ENCODE measurements at regions not wholly inside any gene's neighbourhood (a gene's known extent, or its start where the extent isn't known, plus 50 kb on each side); places are given as distances from the start of the nearest gene placed in this dataset.

DNA sequence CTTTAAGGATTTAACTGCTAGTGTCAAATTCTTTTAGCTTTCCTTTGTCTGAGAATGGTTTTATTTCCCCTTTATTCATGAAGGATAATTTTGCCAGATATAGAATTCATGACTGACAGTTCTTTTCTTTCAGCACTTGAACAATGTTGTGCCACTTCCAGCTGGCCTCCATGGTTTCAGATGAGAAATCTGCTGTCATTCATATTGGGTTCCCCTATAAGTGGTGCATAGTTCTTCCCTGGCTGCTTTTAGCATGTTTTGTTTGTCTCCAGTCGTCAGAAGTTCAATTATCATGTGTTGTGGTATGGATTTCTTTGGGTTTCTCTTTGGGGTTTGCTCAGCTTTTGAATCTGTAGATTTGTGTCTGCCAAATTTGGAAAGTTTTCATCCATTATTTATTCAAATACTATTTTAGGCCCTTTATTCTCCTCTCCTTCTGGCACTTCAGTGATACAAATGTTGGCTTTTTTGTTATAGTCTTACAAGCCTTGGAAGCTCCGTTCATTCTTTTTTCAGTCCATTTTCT, 76.3 kb upstream of the TGM3 start:
- Histone ChIP-seq H3K36me3 (ENCODE audit: insufficient read depth, low read length) (no peaks in the 10 kb centered on the region; the same call in 1 of the 2 replicates), H3K79me2 (ENCODE audit: insufficient read depth, low read length) (no peaks in the 10 kb centered on the region), H3K9me3 (ENCODE audit: low read length) (0 out of 2 replicates have a peak, but pooled peaks cover 3% of the 10 kb centered on the region), H3K4me2 (ENCODE audit: low read length) (no peak overlapping the region), H3K9ac (ENCODE audit: low read length) (no peak overlapping the region), H2AFZ (ENCODE audit: low read length) (no peak overlapping the region), H3K27ac (ENCODE audit: low read depth, low read length, poor library complexity, severe bottlenecking) (no peak overlapping the region), H3F3A (ENCODE audit: insufficient read depth, low read length) (no peaks in the 10 kb centered on the region), H3K4me1 (ENCODE audit: insufficient read depth, low read length, severe bottlenecking) (no peaks in the 10 kb centered on the region), H3K4me3 (ENCODE audit: low read depth, low read length, poor library complexity, severe bottlenecking) (no peak overlapping the region), H3K9me2 (ENCODE audit: low read depth, low read length) (no peaks in the 10 kb centered on the region), H3K27me3 (ENCODE audit: insufficient read depth, low read length) (no peaks in the 10 kb centered on the region), H4K20me1 (ENCODE audit: insufficient read depth, low read length) (no peaks in the 10 kb centered on the region)
- no peak for TF ChIP-seq EZH2 (IDR thresholded peaks at IDR 0.05; ENCODE audit: borderline replicate concordance, low read length)
- TF ChIP-seq CTCF (IDR thresholded peaks at IDR 0.05; ENCODE audit: low read length): no peak

DNA sequence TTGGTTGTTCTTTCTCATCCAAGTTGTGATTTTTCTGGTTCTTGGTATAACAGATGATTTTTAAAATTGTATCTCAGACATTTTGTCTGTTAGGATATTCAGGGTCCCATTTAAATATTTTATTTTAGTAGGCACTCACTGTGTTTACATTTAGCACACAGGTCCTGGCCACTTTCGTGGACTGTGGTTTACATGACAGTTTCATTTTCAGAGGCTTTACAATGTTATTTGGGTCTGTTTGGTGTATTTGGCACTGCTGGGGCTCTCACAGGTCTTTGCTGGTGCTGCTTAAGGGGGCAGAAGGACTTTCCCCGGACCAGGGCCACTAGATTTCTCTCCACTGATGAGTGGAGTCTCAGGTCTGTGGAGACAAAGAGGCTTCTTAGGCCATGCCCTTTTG, 75.5 kb upstream of the TGM3 start:
- Histone ChIP-seq H3K9me3 (ENCODE audit: low read length) (0 out of 2 replicates have a peak, but pooled peaks cover 3% of the 10 kb centered on the region), H3F3A (ENCODE audit: insufficient read depth, low read length) (no peaks in the 10 kb centered on the region), H3K4me2 (ENCODE audit: low read length) (no peak overlapping the region), H3K9ac (ENCODE audit: low read length) (no peak overlapping the region), H3K4me1 (ENCODE audit: insufficient read depth, low read length, severe bottlenecking) (no peaks in the 10 kb centered on the region), H2AFZ (ENCODE audit: low read length) (no peak overlapping the region), H3K36me3 (ENCODE audit: insufficient read depth, low read length) (no peaks in the 10 kb centered on the region; the same call in 1 of the 2 replicates), H4K20me1 (ENCODE audit: insufficient read depth, low read length) (no peaks in the 10 kb centered on the region), H3K79me2 (ENCODE audit: insufficient read depth, low read length) (no peaks in the 10 kb centered on the region), H3K9me2 (ENCODE audit: low read depth, low read length) (no peaks in the 10 kb centered on the region), H3K27ac (ENCODE audit: low read depth, low read length, poor library complexity, severe bottlenecking) (no peak overlapping the region), H3K4me3 (ENCODE audit: low read depth, low read length, poor library complexity, severe bottlenecking) (no peak overlapping the region), H3K27me3 (ENCODE audit: insufficient read depth, low read length) (no peaks in the 10 kb centered on the region)
- TF ChIP-seq EZH2 (IDR thresholded peaks at IDR 0.05; ENCODE audit: borderline replicate concordance, low read length) (no peak), CTCF (IDR thresholded peaks at IDR 0.05; ENCODE audit: low read length) (no peak)

DNA sequence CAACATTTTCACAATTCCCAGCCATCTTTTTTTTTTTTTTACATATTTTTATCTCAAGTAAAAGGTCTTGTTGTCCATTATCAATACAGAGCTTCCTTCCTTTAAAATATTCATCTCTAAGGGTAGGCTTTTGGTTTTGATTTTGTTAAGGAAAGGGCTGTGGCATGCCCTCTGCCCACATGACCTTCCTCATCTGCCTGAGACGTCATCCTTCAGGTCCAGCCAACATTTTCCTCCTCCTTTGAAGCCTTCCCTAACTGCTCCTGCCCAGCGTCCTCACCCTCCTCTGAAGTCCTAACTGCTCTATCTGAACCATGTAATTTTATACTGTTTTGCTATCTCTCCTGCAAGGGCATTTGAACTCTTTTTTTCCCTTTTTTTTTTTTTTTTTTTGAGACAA, 73.9 kb upstream of the TGM3 start:
- Histone ChIP-seq H3K4me1 (ENCODE audit: insufficient read depth, low read length, severe bottlenecking) (no peaks in the 10 kb centered on the region), H3K27ac (ENCODE audit: low read depth, low read length, poor library complexity, severe bottlenecking) (no peak overlapping the region), H2AFZ (ENCODE audit: low read length) (no peak overlapping the region), H3K36me3 (ENCODE audit: insufficient read depth, low read length) (no peaks in the 10 kb centered on the region; the same call in 1 of the 2 replicates), H3K4me2 (ENCODE audit: low read length) (no peak overlapping the region), H3K79me2 (ENCODE audit: insufficient read depth, low read length) (no peaks in the 10 kb centered on the region), H3K4me3 (ENCODE audit: low read depth, low read length, poor library complexity, severe bottlenecking) (no peak overlapping the region), H3K27me3 (ENCODE audit: insufficient read depth, low read length) (no peaks in the 10 kb centered on the region), H3K9me3 (ENCODE audit: low read length) (0 out of 2 replicates have a peak, but pooled peaks cover 3% of the 10 kb centered on the region), H3F3A (ENCODE audit: insufficient read depth, low read length) (no peaks in the 10 kb centered on the region), H3K9ac (ENCODE audit: low read length) (no peak overlapping the region), H3K9me2 (ENCODE audit: low read depth, low read length) (no peaks in the 10 kb centered on the region), H4K20me1 (ENCODE audit: insufficient read depth, low read length) (no peaks in the 10 kb centered on the region)
- TF ChIP-seq CTCF (IDR thresholded peaks at IDR 0.05; ENCODE audit: low read length): no peak
- no peak for TF ChIP-seq EZH2 (IDR thresholded peaks at IDR 0.05; ENCODE audit: borderline replicate concordance, low read length)
